HepG2 (cell line): ENCODE measurements at regions not wholly inside any gene's neighbourhood (a gene's known extent, or its start where the extent isn't known, plus 50 kb on each side); places are given as distances from the start of the nearest gene placed in this dataset.

Experiments
- ATAC-seq: fragments of 200-7000 bp; cut with Tn5 transposase; 3 replicates; pipeline ENCODE4 v1.9.1; 2020; ENCODE audit warnings: mild to moderate bottlenecking, moderate library complexity
- BruUV-seq: library from RNA; stranded (reverse); fragments of 400-500 nt; replicated peaks from 2 replicates; lab custom pipeline; 2021; lab: Mats Ljungman, UMichigan
- CTCF ChIA-PET: fragments of 300-600 bp; formaldehyde crosslinking; extraction: SDS; loops from one replicate; lab custom pipeline; 2021; ENCODE audit warnings: low total read pairs, inconsistent platforms, low intra/inter-chr PET ratio; lab: Yijun Ruan, JAX
- POLR2A ChIA-PET: fragments of 350-600 bp; sonication (Branson Sonifier 250); formaldehyde crosslinking; loops from one replicate; lab custom pipeline; 2020; ENCODE audit warnings: antibody characterized with exemption, inconsistent platforms; lab: Yijun Ruan, JAX
- DNase-seq: peaks from one replicate; pipeline ENCODE4 v3.0.0-alpha.2; 2015; ENCODE audit warnings: low spot score
- FAIRE-seq: peaks from 3 replicates; lab custom pipeline; 2011; peaks lifted over from hg19 to GRCh38; lab: Jason Lieb, UNC
- H2AFZ ChIP-seq: one replicate; pipeline ENCODE4 v1.6.1; 2011; ENCODE audit warnings: low read length, inconsistent platforms
- H3K27ac ChIP-seq: fragments of 300-600 bp; 3 replicates; pipeline ENCODE4 v1.8.0; 2011; ENCODE audit warnings: mixed run types, mild to moderate bottlenecking, mixed read lengths, low read length, inconsistent platforms; ENCODE audit not compliant: insufficient read depth; ENCODE audit errors: extremely low read length
- H3K27me3 ChIP-seq, 2 experiments: fragments of 200-600 bp in 1 of 2; 2 replicates in 1 of 2; 3 replicates in 1 of 2; pipeline versions ENCODE4 v1.6.0 to v1.8.0; 2011; ENCODE audit warnings: low read length in 2 of 2, mild to moderate bottlenecking in 2 of 2, moderate library complexity in 2 of 2, inconsistent platforms in 1 of 2; ENCODE audit not compliant: insufficient read depth in 2 of 2, control insufficient read depth in 1 of 2
- H3K36me3 ChIP-seq, 2 experiments: fragments of 200-600 bp in 1 of 2; replicated peaks in 1 of 2; 2 replicates in 1 of 2; 3 replicates in 1 of 2; pipeline versions ENCODE4 v1.5.1 to v1.8.0; 2011; ENCODE audit warnings: low read length in 2 of 2, inconsistent platforms in 1 of 2; ENCODE audit not compliant: insufficient read depth in 2 of 2, control insufficient read depth in 1 of 2
- H3K4me1 ChIP-seq: 2 replicates; pipeline ENCODE4 v1.5.1; 2012; ENCODE audit warnings: low read length, inconsistent platforms; ENCODE audit not compliant: insufficient read depth
- H3K4me2 ChIP-seq: 2 replicates; pipeline ENCODE4 v1.6.0; 2011; ENCODE audit warnings: low read depth, low read length, inconsistent platforms
- H3K4me3 ChIP-seq, 3 experiments: fragments of 200-600 bp in 1 of 3; sonication (generic), shearing (Covaris generic) in 1 of 3; replicated peaks in 1 of 3; 2 replicates each; pipeline ENCODE4 v1.5.1; 2011 to 2016; ENCODE audit warnings: low read length in 3 of 3, inconsistent platforms in 2 of 3, low read depth in 2 of 3, mild to moderate bottlenecking in 2 of 3, control low read depth in 1 of 3, mixed read lengths in 1 of 3; ENCODE audit not compliant: insufficient read depth in 1 of 3
- H3K79me2 ChIP-seq: one replicate; pipeline ENCODE4 v1.6.1; 2011; ENCODE audit warnings: low read length, inconsistent platforms; ENCODE audit not compliant: insufficient read depth
- H3K9ac ChIP-seq: 2 replicates; pipeline ENCODE4 v1.6.0; 2011; ENCODE audit warnings: mild to moderate bottlenecking, low read depth, low read length, inconsistent platforms; ENCODE audit not compliant: insufficient read depth
- H3K9me3 ChIP-seq: 2 replicates; pipeline ENCODE4 v1.5.1; 2012; ENCODE audit warnings: mild to moderate bottlenecking, low read length
- H4K20me1 ChIP-seq: 2 replicates; pipeline ENCODE4 v1.6.0; 2011; ENCODE audit warnings: inconsistent platforms, mild to moderate bottlenecking, low read length, moderate library complexity; ENCODE audit not compliant: insufficient read depth
- AGO1 ChIP-seq: fragments of 200-400 bp; formaldehyde crosslinking; IDR thresholded peaks from 2 replicates; pipeline ENCODE4 v1.6.1; 2017; ENCODE audit warnings: mild to moderate bottlenecking, low read depth, low read length, moderate library complexity; ENCODE audit not compliant: poor library complexity, severe bottlenecking
- FOSL2 ChIP-seq: sonication (generic); formaldehyde crosslinking; IDR thresholded peaks from 2 replicates; pipeline ENCODE4 v1.4.0; 2020; ENCODE audit warnings: missing genetic modification reagents
- MEIS1 ChIP-seq: sonication (generic); formaldehyde crosslinking; IDR thresholded peaks from 2 replicates; pipeline ENCODE4 v1.9.0; 2021; ENCODE audit warnings: mild to moderate bottlenecking, missing genetic modification reagents, moderate library complexity, borderline replicate concordance
- PCBP1 ChIP-seq: fragments of 200-400 bp; formaldehyde crosslinking; IDR thresholded peaks from 2 replicates; pipeline ENCODE4 v1.6.1; 2017; ENCODE audit warnings: mild to moderate bottlenecking, low read depth, low read length, borderline replicate concordance
- POGZ ChIP-seq: sonication (generic); formaldehyde crosslinking; IDR thresholded peaks from 2 replicates; pipeline ENCODE4 v1.4.0; 2020; ENCODE audit warnings: mild to moderate bottlenecking, missing genetic modification reagents
- PRMT3 ChIP-seq: sonication (generic); formaldehyde crosslinking; IDR thresholded peaks from 2 replicates; pipeline ENCODE4 v1.8.1; 2022; ENCODE audit warnings: low read depth, mild to moderate bottlenecking, moderate library complexity, missing genetic modification reagents, borderline replicate concordance
- SMC3 ChIP-seq: IDR thresholded peaks from 2 replicates; pipeline ENCODE4 v1.6.1; 2011; ENCODE audit warnings: low read length, improper control_type of control experiment
- STAG1 ChIP-seq: sonication (generic); formaldehyde crosslinking; IDR thresholded peaks from 2 replicates; pipeline ENCODE4 v1.4.0; 2020; ENCODE audit warnings: missing genetic modification reagents
- ZFP36L1 ChIP-seq: sonication (generic); formaldehyde crosslinking; IDR thresholded peaks from 2 replicates; pipeline ENCODE4 v1.8.0; 2022; ENCODE audit warnings: mild to moderate bottlenecking, missing genetic modification reagents, moderate library complexity
- ZNF569 ChIP-seq: sonication (generic); formaldehyde crosslinking; IDR thresholded peaks from 2 replicates; pipeline ENCODE4 v1.5.0; 2020; ENCODE audit warnings: mild to moderate bottlenecking, missing genetic modification reagents, moderate library complexity, borderline replicate concordance
- WGBS: methylation state at CpG from one replicate; pipeline ENCODE4 v1.1.6; 2017; ENCODE audit warnings: low lambda C conversion rate; 5-methylcytosine and 5-hydroxymethylcytosine counted together
- in situ Hi-C: cut with HindIII; loops from 2 replicates; pipeline ENCODE4 v1.10.0; 2017; ENCODE audit warnings: low pct_unique_long_range_greater_than_20kb; ENCODE audit not compliant: extremely low pct_ligation_motif_present
- intact Hi-C: fragments of 100-400 bp; cut with micrococcal nuclease; formaldehyde crosslinking; loops from one replicate; pipeline ENCODE4 v1.10.0; 2022; ENCODE audit not compliant: unreplicated experiment
- TF ChIP-seq, protein P1 (sequence below): sonication (generic); formaldehyde crosslinking; IDR thresholded peaks from 2 replicates; pipeline ENCODE4 v1.5.0; 2020; ENCODE audit warnings: mild to moderate bottlenecking, missing genetic modification reagents, borderline replicate concordance
- TF ChIP-seq, protein P2 (sequence below): sonication (generic); formaldehyde crosslinking; IDR thresholded peaks from 2 replicates; pipeline ENCODE4 v1.5.0; 2020; ENCODE audit warnings: mild to moderate bottlenecking, missing genetic modification reagents, moderate library complexity

DNA sequence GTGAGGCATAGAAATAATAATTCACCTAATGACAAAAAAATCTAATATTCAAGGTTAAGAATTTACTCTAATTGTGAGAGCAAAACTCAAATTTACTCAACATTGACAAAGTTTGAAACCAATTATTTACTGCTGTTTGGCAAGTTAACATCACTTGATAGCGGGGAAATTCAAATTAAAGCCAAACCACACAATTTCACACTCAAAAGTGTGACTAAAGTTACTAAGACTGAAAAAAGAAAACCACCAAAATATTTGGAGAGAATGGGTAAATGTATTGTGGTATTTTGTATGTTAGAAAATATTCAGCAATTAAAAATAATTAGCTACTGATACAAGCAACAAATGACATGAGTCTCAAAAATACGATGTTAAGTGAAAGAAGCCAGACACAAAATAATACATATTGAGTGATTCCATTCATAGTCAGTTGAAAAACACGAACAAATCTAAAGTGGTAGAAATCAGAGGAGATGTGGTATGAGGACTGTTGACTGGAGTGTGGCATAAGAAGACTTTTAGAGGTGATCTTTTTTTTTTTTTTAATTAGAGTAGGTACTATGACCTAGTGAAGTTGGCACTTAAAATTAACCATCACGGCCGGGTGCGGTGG is 541.4 kb upstream of the ATXN8OS start (continued):
- no peak for TF ChIP-seq MEIS1 (CRISPR knock-in tag)
- TF ChIP-seq ZFP36L1: no peak
- TF ChIP-seq ZNF569 (CRISPR knock-in tag): no peak
- TF ChIP-seq, protein P1, sequence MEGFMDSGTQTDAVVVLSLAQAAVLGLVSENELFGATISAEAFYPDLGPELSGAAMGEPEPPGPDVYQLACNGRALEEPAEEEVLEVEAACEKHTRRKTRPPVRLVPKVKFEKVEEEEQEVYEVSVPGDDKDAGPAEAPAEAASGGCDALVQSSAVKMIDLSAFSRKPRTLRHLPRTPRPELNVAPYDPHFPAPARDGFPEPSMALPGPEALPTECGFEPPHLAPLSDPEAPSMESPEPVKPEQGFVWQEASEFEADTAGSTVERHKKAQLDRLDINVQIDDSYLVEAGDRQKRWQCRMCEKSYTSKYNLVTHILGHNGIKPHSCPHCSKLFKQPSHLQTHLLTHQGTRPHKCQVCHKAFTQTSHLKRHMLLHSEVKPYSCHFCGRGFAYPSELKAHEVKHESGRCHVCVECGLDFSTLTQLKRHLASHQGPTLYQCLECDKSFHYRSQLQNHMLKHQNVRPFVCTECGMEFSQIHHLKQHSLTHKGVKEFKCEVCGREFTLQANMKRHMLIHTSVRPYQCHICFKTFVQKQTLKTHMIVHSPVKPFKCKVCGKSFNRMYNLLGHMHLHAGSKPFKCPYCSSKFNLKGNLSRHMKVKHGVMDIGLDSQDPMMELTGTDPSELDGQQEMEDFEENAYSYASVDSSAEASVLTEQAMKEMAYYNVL (CRISPR knock-in tag): no peak
- no peak for TF ChIP-seq PCBP1
- TF ChIP-seq POGZ (CRISPR knock-in tag): no peak
- TF ChIP-seq PRMT3 (CRISPR knock-in tag): no peak
- TF ChIP-seq, all 625 proteins: peak for 0

DNA sequence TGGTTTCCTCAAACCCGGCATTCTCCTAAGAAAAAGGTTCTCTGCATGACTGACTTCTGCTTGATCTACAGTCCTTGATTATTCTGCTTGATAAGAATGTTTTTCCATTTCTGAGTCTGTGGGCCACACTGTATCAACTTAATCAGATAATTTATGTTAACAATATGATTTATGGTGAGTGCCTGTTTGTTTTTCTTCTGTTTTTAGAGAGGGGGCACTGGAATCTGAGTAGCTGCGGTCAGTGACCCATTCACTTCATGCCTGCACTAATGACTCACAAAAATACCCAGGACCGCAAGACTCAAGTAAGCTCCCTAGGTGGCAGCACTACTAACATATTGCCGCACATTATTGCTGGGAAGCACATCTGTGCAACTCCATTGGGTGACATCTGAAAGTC is 542.3 kb upstream of the ATXN8OS start:
- FAIRE-seq: peak; percentile 57
- H2AFZ ChIP-seq: no peak overlapping the region
- H3K79me2 ChIP-seq: no peaks in the 10 kb centered on the region
- no peak overlapping the region for H3K4me2 ChIP-seq
- CTCF ChIA-PET: interaction anchor here (0.6 kb wide), 1 partner anchor 292 kb away, joined by 3 read pairs; no protein-coding TSS in a partner anchor
- no TSS peak for BruUV-seq
- H3K9ac ChIP-seq: no peak overlapping the region
- 0% methylated on average over 4 of the region's 4 CpGs for WGBS
- H3K4me3 ChIP-seq: no peak overlapping the region
- H3K9me3 ChIP-seq: no peaks in the 10 kb centered on the region
- H3K4me1 ChIP-seq: no peaks in the 10 kb centered on the region
- in situ Hi-C loops (no loop called here), intact Hi-C loops (loop anchor here (1.0 kb wide), 1 partner anchor 292 kb away; no protein-coding TSS in a partner anchor)
- no peaks in the 10 kb centered on the region for H4K20me1 ChIP-seq
- TF ChIP-seq STAG1 (CRISPR knock-in tag) (0 out of 2 replicates have a peak, but pooled peaks have one; percentile 26), AGO1 (no peak), SMC3 (0 out of 2 replicates have a peak, but pooled peaks have one; percentile 5), FOSL2 (CRISPR knock-in tag) (peak; percentile 61)
- TF ChIP-seq, protein P2, sequence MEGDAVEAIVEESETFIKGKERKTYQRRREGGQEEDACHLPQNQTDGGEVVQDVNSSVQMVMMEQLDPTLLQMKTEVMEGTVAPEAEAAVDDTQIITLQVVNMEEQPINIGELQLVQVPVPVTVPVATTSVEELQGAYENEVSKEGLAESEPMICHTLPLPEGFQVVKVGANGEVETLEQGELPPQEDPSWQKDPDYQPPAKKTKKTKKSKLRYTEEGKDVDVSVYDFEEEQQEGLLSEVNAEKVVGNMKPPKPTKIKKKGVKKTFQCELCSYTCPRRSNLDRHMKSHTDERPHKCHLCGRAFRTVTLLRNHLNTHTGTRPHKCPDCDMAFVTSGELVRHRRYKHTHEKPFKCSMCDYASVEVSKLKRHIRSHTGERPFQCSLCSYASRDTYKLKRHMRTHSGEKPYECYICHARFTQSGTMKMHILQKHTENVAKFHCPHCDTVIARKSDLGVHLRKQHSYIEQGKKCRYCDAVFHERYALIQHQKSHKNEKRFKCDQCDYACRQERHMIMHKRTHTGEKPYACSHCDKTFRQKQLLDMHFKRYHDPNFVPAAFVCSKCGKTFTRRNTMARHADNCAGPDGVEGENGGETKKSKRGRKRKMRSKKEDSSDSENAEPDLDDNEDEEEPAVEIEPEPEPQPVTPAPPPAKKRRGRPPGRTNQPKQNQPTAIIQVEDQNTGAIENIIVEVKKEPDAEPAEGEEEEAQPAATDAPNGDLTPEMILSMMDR (CRISPR knock-in tag): peak; percentile 58
- no peak overlapping the region for H3K27ac ChIP-seq
- ATAC-seq: peak; percentile 97
- POLR2A ChIA-PET: no interaction called here
- peak; percentile 52 for DNase-seq
- H3K36me3 ChIP-seq: no peaks in the 10 kb centered on the region
- H3K27me3 ChIP-seq: no peaks in the 10 kb centered on the region
